GM18909 (cell line): ENCODE measurements at regions not wholly inside any gene's neighbourhood (a gene's known extent, or its start where the extent isn't known, plus 50 kb on each side); places are given as distances from the start of the nearest gene placed in this dataset.

Experiments used
- ATAC-seq: cut with Tn5 transposase; IDR thresholded peaks from one replicate; pipeline ENCODE4 v1.9.1; 2021; ENCODE audit warnings: mild to moderate bottlenecking; ENCODE audit not compliant: unreplicated experiment, poor library complexity

DNA sequence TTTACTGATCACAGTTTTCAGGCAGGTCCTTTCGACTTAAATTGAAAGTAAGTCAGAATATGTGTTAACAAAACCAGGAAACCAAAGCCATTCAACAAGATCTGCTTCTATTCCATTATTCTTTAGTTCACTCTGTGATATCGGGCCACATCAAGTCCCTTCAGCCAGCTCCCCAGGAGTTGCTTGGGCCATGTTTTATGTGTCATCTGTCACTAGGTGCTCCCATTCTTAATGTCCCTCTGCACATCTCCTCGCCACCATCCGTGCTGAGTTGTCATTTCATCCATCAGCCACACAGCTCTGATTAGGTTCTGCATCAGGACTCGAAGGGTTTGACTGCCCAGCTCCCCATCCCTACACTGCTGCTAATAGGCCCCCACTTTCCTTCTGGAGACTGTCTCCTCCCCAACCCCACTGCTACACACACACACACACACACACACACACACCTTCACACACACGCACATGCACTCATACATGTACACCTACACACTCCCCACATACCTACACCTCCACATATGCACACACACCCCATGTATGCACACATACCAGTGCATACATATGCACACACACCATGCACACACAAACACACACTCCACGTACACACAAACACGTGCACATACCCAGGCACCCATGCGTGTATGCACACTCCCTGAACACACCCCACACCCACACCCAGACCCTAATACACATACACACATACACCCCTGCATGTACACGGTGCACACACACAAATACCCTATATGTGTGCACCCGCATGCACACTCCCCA, 143.3 kb upstream of the GMDS start:
- no peak for ATAC-seq

DNA sequence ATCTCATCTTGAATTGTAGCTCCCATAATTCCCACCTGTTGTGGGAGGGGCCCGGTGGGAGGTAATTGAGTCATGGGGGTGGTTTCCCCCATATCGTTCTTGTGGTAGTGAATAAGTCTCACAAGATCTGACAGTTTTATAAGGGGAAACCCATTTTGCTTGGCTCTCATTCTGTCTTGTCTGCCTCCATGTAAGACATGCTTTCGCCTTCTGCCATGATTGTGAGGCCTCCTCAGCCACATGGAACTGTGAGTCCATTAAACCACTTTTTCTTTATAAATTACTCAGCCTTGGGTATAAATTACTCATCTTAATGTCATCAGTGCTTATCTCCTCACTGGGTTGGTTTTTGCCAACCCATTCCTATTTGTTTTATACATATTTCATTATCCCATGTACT, 142.0 kb upstream of the GMDS start:
- no peak for ATAC-seq

DNA sequence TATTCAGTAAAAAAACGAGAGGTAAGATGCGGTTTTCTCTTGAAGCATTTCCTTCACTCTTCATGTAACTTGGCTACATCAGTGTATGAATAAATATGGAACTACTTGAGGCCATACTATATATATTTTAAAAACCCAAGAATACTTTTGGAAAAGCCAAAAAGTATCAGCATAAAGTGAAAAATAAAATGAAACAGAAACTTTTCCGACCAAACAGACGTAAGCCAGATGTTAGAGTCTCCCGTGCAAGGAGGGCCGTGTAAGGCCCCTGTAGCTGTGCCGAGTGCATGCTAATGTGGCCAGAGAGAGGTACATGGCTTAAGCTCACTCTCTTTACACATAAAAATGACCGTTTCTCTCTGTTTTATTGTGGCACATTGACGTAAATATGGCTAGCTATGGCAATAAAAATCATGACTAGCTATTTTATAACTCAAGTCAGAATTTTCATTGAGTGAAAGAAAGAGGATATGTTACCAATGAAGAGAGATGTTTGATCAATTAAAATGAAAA, 140.1 kb upstream of the GMDS start:
- no peak for ATAC-seq

DNA sequence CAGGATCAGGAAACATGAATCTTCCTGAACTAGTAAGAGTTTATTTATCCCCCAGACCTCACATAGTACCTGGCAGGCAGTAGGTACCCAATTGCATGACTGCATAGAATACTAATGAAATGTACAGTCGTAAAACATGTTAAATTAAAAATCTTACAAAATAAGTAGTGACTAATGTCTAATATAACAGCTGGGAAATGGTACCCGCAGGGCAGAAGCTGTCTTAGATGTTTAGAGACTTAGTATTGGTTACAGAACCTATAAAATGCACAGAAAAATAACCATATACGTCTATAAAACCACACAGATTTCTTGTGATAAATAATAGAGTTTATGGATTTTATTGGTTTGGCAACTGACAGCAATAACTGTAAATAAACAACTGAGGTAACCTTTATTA, 139.1 kb upstream of the GMDS start:
- no peak for ATAC-seq

DNA sequence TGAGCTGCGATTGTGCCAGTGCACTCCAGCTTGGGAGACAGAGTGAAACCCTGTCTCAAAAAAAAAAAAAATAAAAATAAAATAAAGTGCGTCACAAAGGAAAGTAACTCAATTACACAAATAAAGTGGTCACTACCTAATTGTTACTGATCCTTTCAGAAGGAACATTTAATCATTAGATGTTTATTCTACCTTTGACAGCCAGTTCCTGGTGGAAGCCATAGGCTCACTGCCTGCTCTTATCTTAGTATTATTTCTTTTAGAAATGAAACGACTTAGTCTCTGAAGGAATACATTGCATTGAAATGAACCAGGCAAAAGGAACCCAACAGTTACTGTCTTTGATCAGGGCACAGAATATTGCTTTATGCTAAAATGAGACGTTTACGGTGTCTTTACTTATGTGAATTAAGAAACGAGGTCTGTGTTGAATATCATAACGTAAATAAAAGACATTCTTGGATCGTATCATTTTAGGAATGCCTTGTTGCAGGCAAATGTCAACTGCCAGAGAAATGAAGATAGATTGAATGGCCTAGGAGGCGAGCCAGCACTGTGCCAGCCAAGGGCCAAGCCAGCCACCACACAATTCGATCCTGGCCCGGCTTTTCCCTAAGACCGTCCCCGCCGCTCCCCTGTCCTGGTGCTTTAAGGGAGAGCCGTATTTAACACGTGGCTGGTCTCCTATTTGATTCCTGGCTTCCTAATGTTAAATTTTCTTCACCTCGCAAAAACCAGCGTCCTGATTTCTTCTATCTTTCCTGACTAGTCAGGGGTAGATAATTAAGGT, 136.7 kb upstream of the GMDS start:
- no peak for ATAC-seq

DNA sequence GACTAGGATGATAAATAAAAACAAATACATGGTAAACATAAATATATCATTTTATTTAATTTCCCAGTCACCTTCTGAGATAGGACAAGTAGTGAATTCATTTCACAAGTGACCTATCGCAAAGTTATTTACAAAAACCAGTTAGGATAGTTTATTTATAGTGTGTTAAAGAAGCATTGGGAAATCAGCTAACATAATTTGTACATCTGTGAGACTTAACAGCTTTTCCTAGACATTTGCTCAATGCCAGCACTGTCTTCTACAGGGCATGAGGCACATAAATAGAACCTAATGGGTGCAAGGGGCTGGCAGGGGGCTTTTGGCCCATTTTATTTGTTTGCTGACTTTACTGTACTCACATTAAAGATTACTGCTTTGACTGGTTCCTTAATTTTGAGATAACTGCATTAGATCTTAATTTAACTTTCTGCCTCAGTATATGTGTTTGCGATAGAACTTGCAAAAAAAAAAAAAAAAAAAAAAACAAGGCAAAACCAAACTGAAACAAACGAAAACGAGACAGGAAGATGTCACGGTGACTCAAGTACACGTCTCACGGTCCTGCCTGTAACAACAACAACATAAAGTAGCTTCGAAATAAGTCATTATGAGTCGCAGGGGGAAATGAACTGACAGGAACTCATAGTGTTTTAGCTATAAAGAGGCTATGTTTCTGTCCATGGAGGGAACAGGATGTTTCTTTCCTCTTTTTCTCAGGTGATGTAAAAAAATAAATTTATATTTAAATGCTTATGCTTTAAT, 133.7 kb upstream of the GMDS start:
- no peak for ATAC-seq

DNA sequence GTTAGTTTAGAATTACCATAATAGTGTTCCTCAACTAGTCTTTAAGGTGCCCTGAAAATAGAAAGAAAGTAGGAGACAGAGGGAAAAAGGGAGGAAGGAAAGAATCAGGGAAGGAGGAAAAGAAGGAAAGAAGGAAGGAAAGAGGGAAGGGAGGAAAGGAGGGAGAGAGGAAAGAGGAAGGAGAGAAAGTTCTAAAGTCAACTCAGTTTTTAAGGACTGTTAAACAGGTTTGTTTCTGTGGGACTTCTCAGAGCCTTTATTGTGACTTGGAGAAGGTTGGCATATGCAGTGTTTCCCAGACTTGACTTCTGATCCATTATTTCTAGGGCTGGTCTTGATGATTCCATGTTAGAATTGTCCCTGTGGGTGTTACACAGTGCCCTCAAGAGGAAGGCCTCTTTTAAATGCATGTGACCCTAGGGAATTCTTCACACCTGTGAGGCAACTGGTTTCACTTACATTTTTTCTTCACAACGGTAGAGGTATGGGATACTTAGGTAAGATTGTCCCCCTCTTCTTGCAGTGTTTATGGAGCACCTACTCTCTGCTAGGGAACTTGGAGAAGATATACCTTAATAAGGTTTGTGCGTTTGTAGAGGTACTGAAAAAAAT, 132.7 kb upstream of the GMDS start:
- no peak for ATAC-seq

DNA sequence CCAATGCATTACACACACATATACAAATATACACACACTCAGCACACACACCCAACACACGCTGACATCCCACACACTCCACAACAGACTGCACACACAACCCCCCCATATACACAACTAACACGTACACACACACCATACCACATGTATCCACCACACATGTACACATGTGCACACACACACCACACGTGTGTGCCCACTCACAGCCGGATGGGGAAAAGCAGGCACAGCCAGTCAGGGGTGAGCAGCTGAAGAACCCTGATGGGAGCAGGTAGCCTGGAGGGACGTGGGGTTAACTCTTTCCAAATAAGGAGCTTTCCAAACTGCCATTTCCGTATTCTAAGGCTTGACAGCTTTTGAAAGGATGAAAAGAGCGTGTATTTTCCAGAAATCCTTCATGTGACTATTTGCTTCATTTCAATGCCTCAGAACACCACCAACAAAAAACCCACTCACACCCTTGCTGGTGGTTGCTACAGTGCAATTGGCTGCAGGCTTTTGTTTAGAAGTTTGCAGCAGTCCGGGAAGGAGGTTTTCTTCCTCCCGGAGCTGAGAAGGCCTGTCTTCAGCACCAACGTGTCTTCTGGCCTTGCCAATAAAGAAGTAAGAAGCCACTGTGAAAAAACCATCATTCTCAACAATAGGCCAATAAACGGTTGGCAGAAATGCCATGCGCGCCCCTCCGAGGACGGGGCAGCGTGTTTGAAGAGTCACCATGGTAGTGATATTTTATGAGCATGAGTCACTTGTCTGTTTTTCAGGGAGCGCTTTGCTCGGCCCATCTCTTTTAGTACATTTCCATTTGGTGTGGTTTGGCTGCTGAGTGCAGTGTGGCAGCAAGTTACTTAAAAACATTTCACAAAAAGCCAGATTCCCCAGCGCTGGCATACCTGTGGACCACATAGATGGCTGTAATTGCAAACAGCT, 131.3 kb upstream of the GMDS start:
- ATAC-seq, result no peak

DNA sequence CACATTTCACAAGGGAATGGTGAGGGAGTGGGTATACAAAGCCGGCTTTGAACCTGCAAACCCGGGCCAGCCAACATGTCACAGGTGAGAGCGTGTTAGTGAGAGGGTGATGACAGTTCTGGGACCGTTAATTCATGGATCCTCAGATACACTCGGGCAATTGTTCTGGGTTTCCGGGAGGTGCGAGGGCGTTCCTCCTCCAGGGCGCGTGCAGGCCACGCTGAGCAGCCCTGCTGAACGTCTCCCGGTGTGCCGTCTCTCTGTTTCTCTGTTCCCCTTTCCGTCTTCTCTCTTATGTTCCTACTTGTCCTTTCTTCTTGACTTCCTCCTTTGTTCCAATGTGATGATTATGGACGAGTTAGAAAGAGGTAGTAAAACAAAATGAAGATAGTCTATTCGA, 130.0 kb upstream of the GMDS start:
- no peak for ATAC-seq

DNA sequence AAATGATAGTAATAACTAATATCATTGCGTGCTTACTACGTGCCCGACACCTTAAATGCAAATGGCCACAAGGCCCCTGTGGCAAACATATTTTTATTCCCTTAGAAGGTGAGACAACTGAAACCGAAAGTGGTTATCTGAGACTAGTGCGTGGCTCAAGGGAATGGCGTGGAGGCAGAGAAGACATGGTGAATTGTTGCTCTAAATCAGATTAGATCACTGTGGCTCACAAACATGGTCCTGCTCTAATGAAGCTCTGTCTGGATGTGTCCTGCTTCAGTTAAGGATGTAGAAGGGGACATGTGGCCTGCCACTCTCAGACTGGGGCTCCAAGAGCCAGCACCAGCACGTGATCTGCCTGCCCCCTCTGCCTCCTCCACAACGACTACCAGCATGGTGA, 124.2 kb upstream of the GMDS start:
- no peak for ATAC-seq

DNA sequence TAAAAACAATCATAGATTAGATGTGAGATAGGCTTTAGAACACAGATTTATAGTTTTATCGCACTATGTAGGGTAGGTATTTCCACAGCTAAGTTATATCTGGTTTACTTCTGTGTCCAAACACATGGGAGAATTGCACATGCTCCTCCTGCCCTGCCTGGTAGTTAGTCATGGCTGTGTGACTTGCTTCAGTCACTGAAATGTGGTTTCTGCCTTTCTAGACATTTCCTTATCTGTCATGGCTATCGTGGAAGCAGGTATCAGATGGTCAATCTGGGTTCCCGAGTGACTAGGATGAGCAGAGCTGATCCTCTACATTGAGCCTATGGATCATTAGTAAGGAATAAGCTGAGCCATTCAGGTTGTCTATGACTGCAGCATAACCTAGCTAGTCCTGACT, 117.8 kb upstream of the GMDS start:
- no peak for ATAC-seq

DNA sequence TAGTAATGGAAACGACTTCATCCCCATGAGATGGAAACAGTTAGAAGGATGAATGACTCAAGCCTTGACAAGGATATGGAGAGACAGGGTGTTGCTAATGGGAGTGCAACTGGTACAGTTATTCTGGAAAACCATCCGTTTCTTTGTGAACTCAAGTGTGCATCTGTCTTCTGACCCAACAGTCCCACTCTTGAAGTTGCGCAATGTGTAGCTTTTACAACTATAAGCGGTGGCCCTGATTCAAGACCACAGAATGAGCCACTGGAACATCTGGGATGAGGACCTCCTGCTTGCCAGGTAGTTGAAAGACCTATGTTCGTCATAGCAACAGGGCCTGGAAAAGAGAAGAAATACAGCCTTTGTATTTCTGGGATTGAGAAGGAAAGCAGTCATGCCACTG, 115.8 kb upstream of the GMDS start:
- no peak for ATAC-seq

DNA sequence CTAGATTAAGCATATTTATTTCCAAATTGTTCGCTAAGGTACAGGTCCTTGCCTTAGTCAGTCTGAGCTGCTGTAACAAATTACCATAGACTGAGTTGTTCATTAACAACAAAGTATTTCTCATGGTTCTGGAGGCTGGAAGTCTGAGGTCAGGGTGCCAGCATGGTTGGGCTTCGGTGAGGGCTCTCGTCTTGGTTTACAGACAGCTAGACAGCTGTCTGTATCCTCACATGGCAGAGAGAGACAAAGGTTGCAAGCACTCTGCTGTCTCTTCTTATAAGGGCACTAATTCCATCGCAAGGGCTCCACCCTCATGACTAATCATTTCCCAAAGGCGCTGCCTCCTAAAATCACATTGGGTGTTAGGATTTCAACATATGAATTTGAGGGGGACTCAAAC, 115.3 kb upstream of the GMDS start:
- no peak for ATAC-seq

DNA sequence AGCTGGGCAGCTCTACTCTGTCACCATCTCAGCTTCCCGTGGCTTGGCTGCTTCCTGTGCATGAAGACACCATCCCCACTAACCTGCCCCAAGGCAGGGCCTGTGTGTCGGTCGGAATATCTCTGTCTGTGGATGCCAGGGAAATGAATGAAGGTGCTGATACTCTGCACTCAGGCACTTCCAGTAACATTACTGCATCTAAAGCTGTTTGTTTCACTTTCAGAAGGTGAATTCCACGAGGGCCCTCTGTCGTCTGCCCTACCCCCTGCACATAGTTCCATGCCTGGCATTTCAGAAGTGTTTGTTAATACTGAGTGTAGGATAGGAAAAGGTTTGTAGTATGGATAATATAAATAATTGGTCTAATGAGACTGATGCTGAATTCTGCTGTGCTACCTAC, 114.7 kb upstream of the GMDS start:
- no peak for ATAC-seq

DNA sequence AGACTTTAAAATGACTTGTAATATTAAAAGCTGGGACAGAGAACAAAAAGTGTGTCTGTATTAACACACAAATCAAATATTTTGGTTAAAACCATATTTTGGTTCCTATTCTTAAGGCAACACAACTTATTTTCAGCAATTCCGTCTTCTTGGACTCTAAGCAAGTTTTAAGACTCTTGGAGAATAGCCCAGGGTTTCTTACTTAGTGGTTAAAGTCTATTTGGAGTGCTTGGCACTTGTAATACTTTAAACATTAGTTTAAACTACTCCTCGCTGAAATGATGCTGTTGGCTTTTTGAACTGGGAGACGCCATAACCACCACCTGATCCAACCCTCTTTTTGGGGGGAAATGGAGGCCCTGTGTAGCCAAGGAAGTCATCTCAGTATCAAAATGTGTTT, 109.7 kb upstream of the GMDS start:
- no peak for ATAC-seq

DNA sequence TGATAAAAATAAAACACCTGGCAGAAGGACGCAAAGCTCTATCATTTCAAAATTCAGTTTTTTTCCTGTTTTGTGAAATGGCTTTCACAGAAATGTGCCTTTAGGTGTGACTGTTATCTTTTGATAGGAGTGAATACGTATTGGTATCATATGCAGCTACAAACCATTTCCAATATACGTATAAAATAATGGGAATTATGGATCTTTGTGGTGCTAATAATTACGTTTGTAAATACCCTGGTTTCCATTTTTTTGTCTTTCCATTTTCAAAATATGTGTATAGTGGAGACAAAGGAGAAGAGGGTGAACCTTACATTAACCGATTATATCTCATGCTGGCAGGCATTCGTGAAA, 108.7 kb upstream of the GMDS start:
- ATAC-seq, result no peak

DNA sequence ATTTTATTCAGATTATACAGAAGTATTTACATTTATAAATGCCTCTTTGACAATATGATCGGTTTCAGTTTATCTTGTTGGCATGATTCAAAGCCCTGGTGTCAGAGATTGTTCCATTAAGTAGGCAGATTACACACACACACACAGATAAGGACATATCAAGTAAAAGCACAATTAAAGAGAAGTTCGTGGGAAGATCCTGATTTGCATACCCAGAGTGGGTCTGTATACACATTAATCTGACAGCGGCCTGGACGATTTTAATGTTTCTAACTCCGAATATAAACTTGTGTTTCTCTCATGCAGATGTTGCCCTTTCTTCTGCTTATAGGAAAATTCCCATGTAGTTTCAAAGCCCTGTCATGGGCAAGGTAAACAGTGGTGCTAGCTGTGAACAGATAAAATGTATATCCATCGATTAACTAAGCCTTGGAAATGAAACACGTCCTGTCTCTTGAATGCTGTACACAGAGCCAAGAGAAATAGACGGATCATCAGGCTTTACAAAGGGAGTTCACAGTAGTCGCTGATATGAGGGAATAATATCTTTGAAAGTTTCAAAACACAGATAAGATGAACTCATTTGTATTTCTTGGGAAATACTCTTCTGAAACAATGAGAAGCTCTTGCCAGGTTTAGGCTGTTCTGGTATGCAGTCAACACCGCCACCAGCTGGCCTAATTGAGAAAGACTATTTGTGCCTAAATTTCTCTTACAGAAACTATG, 108.2 kb upstream of the GMDS start:
- ATAC-seq, result no peak

DNA sequence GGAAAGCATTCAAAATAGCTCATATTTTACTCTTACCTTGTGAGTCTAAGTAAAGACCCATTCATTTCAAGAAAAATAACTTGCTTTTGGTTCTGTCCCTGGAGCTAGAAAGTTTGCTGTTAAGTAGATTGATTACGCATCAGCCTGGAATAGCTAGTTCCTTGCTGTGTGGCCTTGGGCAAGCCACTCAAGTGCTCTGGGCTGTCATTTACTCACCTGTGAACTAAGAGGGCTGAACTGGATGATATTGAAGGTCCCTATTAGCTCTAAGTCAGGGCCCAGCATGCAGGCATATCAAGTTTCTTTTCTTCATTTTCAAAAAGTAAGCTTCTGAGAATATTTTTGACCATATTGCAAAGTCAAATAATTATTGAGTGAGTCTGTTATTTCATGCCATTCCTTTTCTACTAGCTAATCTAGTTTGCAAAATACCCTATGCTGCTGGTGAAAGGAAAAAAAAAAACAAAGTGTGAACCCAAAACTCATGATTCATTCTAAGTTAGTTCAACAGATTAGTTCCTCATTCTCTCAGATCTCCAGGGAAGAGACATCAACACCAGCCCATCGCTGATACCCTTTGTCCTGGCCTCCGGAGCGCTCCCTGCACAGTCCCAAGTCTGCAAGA, 106.5 kb upstream of the GMDS start:
- no peak for ATAC-seq

DNA sequence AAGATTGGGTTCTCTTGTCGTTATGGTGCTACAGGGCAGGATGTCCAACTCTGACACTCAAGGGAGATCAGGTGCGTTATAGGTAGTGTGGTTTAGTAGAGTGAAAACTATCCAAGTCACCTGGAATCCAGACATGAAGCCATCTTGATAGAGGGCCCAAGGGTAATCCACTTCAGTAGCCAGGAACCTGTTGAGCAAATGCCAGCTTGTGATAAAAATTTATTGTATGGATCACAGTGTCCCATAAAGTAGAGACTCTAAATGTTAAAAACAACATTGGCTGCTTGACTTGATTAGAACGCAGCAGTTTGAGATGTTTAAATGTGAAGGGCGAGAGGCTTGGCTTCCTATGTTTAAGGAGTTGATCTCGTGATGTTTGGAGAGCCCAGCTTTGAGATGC, 105.7 kb upstream of the GMDS start:
- no peak for ATAC-seq
